HT1080 (cell line): ENCODE measurements at regions not wholly inside any gene's neighbourhood (a gene's known extent, or its start where the extent isn't known, plus 50 kb on each side); places are given as distances from the start of the nearest gene placed in this dataset.
A peak's percentile ranks its signal among the peaks of the same experiment; 100 is the strongest.

ENCODE experiments used
- DNase-seq: peaks from one replicate; pipeline ENCODE4 v3.0.0-alpha.2; 2015; ENCODE audit warnings: low read depth

GRCh38 chr17:13736916-13737315 is 135.2 kb upstream of the HS3ST3A1 start:
- DNase-seq, result no peak

- no peak for DNase-seq
Observed at GRCh38 chr17:13740686-13741085, 139.0 kb upstream of the HS3ST3A1 start.

GRCh38 chr17:13741744-13742143 is 140.0 kb upstream of the HS3ST3A1 start:
- DNase-seq, result no peak

GRCh38 chr17:13743906-13744305 is 142.2 kb upstream of the HS3ST3A1 start:
- DNase-seq, result no peak

- no peak for DNase-seq
Observed at GRCh38 chr17:13746404-13746803, 144.7 kb upstream of the HS3ST3A1 start.

- DNase-seq, result no peak
Observed at GRCh38 chr17:13749166-13749890, 147.6 kb upstream of the HS3ST3A1 start.

- DNase-seq, result no peak
Observed at GRCh38 chr17:13749891-13750235, 148.1 kb upstream of the HS3ST3A1 start.

- peak; percentile 42 for DNase-seq
Observed at GRCh38 chr17:13750816-13751793, 149.4 kb upstream of the HS3ST3A1 start.

- DNase-seq, result no peak
Observed at GRCh38 chr17:13753154-13753553, 151.4 kb upstream of the HS3ST3A1 start.

- no peak for DNase-seq
Observed at GRCh38 chr17:13753771-13754170, 152.0 kb upstream of the HS3ST3A1 start.

- no peak for DNase-seq
Observed at GRCh38 chr17:13755851-13756250, 154.1 kb upstream of the HS3ST3A1 start.

- no peak for DNase-seq
Observed at GRCh38 chr17:13756763-13757162, 155.0 kb upstream of the HS3ST3A1 start.

- no peak for DNase-seq
Observed at GRCh38 chr17:13757871-13758270, 156.1 kb upstream of the HS3ST3A1 start.

GRCh38 chr17:13759518-13760335 is 158.0 kb upstream of the HS3ST3A1 start:
- no peak for DNase-seq

GRCh38 chr17:13761038-13761603 is 159.4 kb upstream of the HS3ST3A1 start:
- DNase-seq, result no peak

- DNase-seq, result peak; percentile 16
Observed at GRCh38 chr17:13765701-13766100, 164.0 kb upstream of the HS3ST3A1 start.

GRCh38 chr17:13770702-13771101 is 169.0 kb upstream of the HS3ST3A1 start:
- no peak for DNase-seq

GRCh38 chr17:13775450-13775849 is 173.7 kb upstream of the HS3ST3A1 start:
- no peak for DNase-seq

GRCh38 chr17:13776027-13776551 is 174.4 kb upstream of the HS3ST3A1 start:
- no peak for DNase-seq

GRCh38 chr17:13777003-13777402 is 175.3 kb upstream of the HS3ST3A1 start:
- DNase-seq, result peak; percentile 41
